SJCRH30 (cell line): ENCODE measurements at regions not wholly inside any gene's neighbourhood (a gene's known extent, or its start where the extent isn't known, plus 50 kb on each side); places are given as distances from the start of the nearest gene placed in this dataset.

Source experiments
- DNase-seq, 2 experiments: peaks; one replicate each; pipeline ENCODE4 v3.0.0-alpha.2; 2015 to 2020
- H3K27ac ChIP-seq: fragments of 250-450 bp; sonication (Bioruptor Pico); 2 replicates; pipeline ENCODE4 v1.5.1; 2020; ENCODE audit warnings: mild to moderate bottlenecking, moderate library complexity
- H3K27me3 ChIP-seq: fragments of 250-450 bp; sonication (Bioruptor Pico); 2 replicates; pipeline ENCODE4 v1.5.1; 2020; ENCODE audit warnings: mild to moderate bottlenecking, moderate library complexity
- H3K36me3 ChIP-seq: fragments of 250-450 bp; sonication (Bioruptor Pico); 2 replicates; pipeline ENCODE4 v1.5.1; 2020; ENCODE audit warnings: mild to moderate bottlenecking, moderate library complexity
- H3K4me1 ChIP-seq: fragments of 250-450 bp; sonication (Bioruptor Pico); 2 replicates; pipeline ENCODE4 v1.5.1; 2020; ENCODE audit warnings: mild to moderate bottlenecking, moderate library complexity
- H3K4me3 ChIP-seq: fragments of 250-450 bp; sonication (Bioruptor Pico); 2 replicates; pipeline ENCODE4 v1.5.1; 2020; ENCODE audit warnings: mild to moderate bottlenecking, moderate library complexity
- H3K9me3 ChIP-seq: fragments of 250-450 bp; sonication (Bioruptor Pico); replicated peaks from 2 replicates; pipeline ENCODE4 v1.5.1; 2020; ENCODE audit warnings: mild to moderate bottlenecking, moderate library complexity

GRCh38 chr18:51998066-51998465 lies 341.9 kb upstream of the DCC start:
- no peaks in the 10 kb centered on the region for H3K4me1 ChIP-seq
- H3K27ac ChIP-seq, result no peak overlapping the region
- no peaks in the 10 kb centered on the region for H3K36me3 ChIP-seq
- DNase-seq, result no peak
- H3K27me3 ChIP-seq, result no peaks in the 10 kb centered on the region
- H3K9me3 ChIP-seq, result no peaks in the 10 kb centered on the region
- H3K4me3 ChIP-seq, result no peak overlapping the region

GRCh38 chr18:51998711-51999110 lies 341.3 kb upstream of the DCC start:
- no peaks in the 10 kb centered on the region for H3K9me3 ChIP-seq
- H3K27me3 ChIP-seq, result no peaks in the 10 kb centered on the region
- DNase-seq, result no peak
- H3K4me3 ChIP-seq, result no peak overlapping the region
- no peak overlapping the region for H3K27ac ChIP-seq
- no peaks in the 10 kb centered on the region for H3K4me1 ChIP-seq
- no peaks in the 10 kb centered on the region for H3K36me3 ChIP-seq

- Histone ChIP-seq H3K9me3 (no peaks in the 10 kb centered on the region), H3K27ac (no peak overlapping the region), H3K4me3 (no peak overlapping the region), H3K4me1 (no peaks in the 10 kb centered on the region), H3K36me3 (no peaks in the 10 kb centered on the region), H3K27me3 (no peaks in the 10 kb centered on the region)
- no peak for DNase-seq
Observed at GRCh38 chr18:51999351-51999750, 340.6 kb upstream of the DCC start.

GRCh38 chr18:52000435-52000834 lies 339.6 kb upstream of the DCC start:
- H3K27ac ChIP-seq, result no peak overlapping the region
- no peaks in the 10 kb centered on the region for H3K4me1 ChIP-seq
- no peaks in the 10 kb centered on the region for H3K9me3 ChIP-seq
- H3K4me3 ChIP-seq, result no peak overlapping the region
- no peaks in the 10 kb centered on the region for H3K27me3 ChIP-seq
- H3K36me3 ChIP-seq, result no peaks in the 10 kb centered on the region
- no peak for DNase-seq

- H3K27ac ChIP-seq, result no peak overlapping the region
- H3K9me3 ChIP-seq, result no peaks in the 10 kb centered on the region
- no peaks in the 10 kb centered on the region for H3K27me3 ChIP-seq
- DNase-seq, result no peak
- H3K4me3 ChIP-seq, result no peak overlapping the region
- H3K4me1 ChIP-seq, result no peaks in the 10 kb centered on the region
- no peaks in the 10 kb centered on the region for H3K36me3 ChIP-seq
Observed at GRCh38 chr18:52001106-52001505, 338.9 kb upstream of the DCC start.

- DNase-seq, result peak in 1 of 2 experiments; percentile 8
- H3K4me3 ChIP-seq, result no peak overlapping the region
Observed at GRCh38 chr18:52002600-52002999, 337.4 kb upstream of the DCC start.

GRCh38 chr18:52007105-52007504 lies 332.9 kb upstream of the DCC start:
- Histone ChIP-seq H3K9me3 (no peaks in the 10 kb centered on the region), H3K36me3 (no peaks in the 10 kb centered on the region), H3K4me3 (no peak overlapping the region), H3K27me3 (no peaks in the 10 kb centered on the region), H3K27ac (no peak overlapping the region), H3K4me1 (no peaks in the 10 kb centered on the region)
- DNase-seq, result peak in 1 of 2 experiments; percentile 10

More at GRCh38 chr18:52002600-52002999, 337.4 kb upstream of the DCC start:
- no peaks in the 10 kb centered on the region for H3K9me3 ChIP-seq
- H3K4me1 ChIP-seq, result no peaks in the 10 kb centered on the region
- no peaks in the 10 kb centered on the region for H3K36me3 ChIP-seq
- no peak overlapping the region for H3K27ac ChIP-seq
- H3K27me3 ChIP-seq, result no peaks in the 10 kb centered on the region

GRCh38 chr18:52008330-52008729 lies 331.7 kb upstream of the DCC start:
- no peak overlapping the region for H3K4me3 ChIP-seq
- H3K4me1 ChIP-seq, result no peaks in the 10 kb centered on the region
- H3K27ac ChIP-seq, result no peak overlapping the region
- no peaks in the 10 kb centered on the region for H3K27me3 ChIP-seq
- H3K36me3 ChIP-seq, result no peaks in the 10 kb centered on the region
- H3K9me3 ChIP-seq, result no peaks in the 10 kb centered on the region
- no peak for DNase-seq

- Histone ChIP-seq H3K9me3 (no peaks in the 10 kb centered on the region), H3K27ac (no peak overlapping the region), H3K4me1 (no peaks in the 10 kb centered on the region), H3K36me3 (no peaks in the 10 kb centered on the region), H3K27me3 (no peaks in the 10 kb centered on the region), H3K4me3 (no peak overlapping the region)
- DNase-seq, result no peak
Observed at GRCh38 chr18:52008736-52009135, 331.3 kb upstream of the DCC start.

GRCh38 chr18:52009958-52010357 lies 330.0 kb upstream of the DCC start:
- no peak for DNase-seq
- Histone ChIP-seq H3K4me1 (no peaks in the 10 kb centered on the region), H3K27ac (no peak overlapping the region), H3K4me3 (no peak overlapping the region), H3K27me3 (no peaks in the 10 kb centered on the region), H3K9me3 (no peaks in the 10 kb centered on the region), H3K36me3 (no peaks in the 10 kb centered on the region)

GRCh38 chr18:52045946-52046675 lies 293.9 kb upstream of the DCC start:
- H3K4me3 ChIP-seq, result no peak overlapping the region
- peaks cover 37% of the 10 kb centered on the region for H3K4me1 ChIP-seq
- peak; percentile 39 to 69 for DNase-seq
- H3K27me3 ChIP-seq, result no peaks in the 10 kb centered on the region
- H3K27ac ChIP-seq, result peak overlapping the region; percentile 69
- no peaks in the 10 kb centered on the region for H3K9me3 ChIP-seq
- H3K36me3 ChIP-seq, result no peaks in the 10 kb centered on the region

GRCh38 chr18:52046842-52047241 lies 293.2 kb upstream of the DCC start:
- Histone ChIP-seq H3K27ac (peak overlapping the region; percentile 69), H3K4me3 (no peak overlapping the region), H3K27me3 (no peaks in the 10 kb centered on the region), H3K9me3 (no peaks in the 10 kb centered on the region), H3K4me1 (peaks cover 37% of the 10 kb centered on the region), H3K36me3 (no peaks in the 10 kb centered on the region)
- peak; percentile 75 to 83 for DNase-seq

GRCh38 chr18:52054324-52054723 lies 285.7 kb upstream of the DCC start:
- Histone ChIP-seq H3K9me3 (no peaks in the 10 kb centered on the region), H3K4me3 (no peak overlapping the region), H3K27ac (peak overlapping the region; percentile 25), H3K4me1 (peaks cover 13% of the 10 kb centered on the region), H3K36me3 (no peaks in the 10 kb centered on the region), H3K27me3 (no peaks in the 10 kb centered on the region)
- peak; percentile 8 to 59 for DNase-seq

GRCh38 chr18:52060607-52061304 lies 279.2 kb upstream of the DCC start:
- no peak for DNase-seq
- Histone ChIP-seq H3K9me3 (no peaks in the 10 kb centered on the region), H3K36me3 (no peaks in the 10 kb centered on the region), H3K4me3 (no peak overlapping the region), H3K4me1 (no peaks in the 10 kb centered on the region), H3K27ac (no peak overlapping the region), H3K27me3 (no peaks in the 10 kb centered on the region)

- H3K27me3 ChIP-seq, result no peaks in the 10 kb centered on the region
- DNase-seq, result no peak
- H3K4me3 ChIP-seq, result no peak overlapping the region
- no peaks in the 10 kb centered on the region for H3K36me3 ChIP-seq
- peaks cover 6% of the 10 kb centered on the region; the same call in 1 of the 2 replicates for H3K9me3 ChIP-seq
- no peaks in the 10 kb centered on the region for H3K4me1 ChIP-seq
- no peak overlapping the region for H3K27ac ChIP-seq
Observed at GRCh38 chr18:52063923-52064322, 276.1 kb upstream of the DCC start.

GRCh38 chr18:52069201-52069600 lies 270.8 kb upstream of the DCC start:
- H3K27ac ChIP-seq, result no peak overlapping the region
- H3K9me3 ChIP-seq, result peaks cover 6% of the 10 kb centered on the region; the same call in 1 of the 2 replicates
- H3K36me3 ChIP-seq, result no peaks in the 10 kb centered on the region
- H3K27me3 ChIP-seq, result no peaks in the 10 kb centered on the region
- no peak overlapping the region for H3K4me3 ChIP-seq
- no peaks in the 10 kb centered on the region for H3K4me1 ChIP-seq
- no peak for DNase-seq
